CD14-positive monocyte (primary cell): ENCODE measurements at regions not wholly inside any gene's neighbourhood (a gene's known extent, or its start where the extent isn't known, plus 50 kb on each side); places are given as distances from the start of the nearest gene placed in this dataset.
A peak's percentile ranks its signal among the peaks of the same experiment; 100 is the strongest.

Experiments used
- DNase-seq, 3 donors: peaks; one replicate each; pipeline ENCODE4 v3.0.0-alpha.2; 2011 to 2022
- H2AFZ ChIP-seq: 2 replicates; pipeline ENCODE4 v1.6.0; 2012; ENCODE audit warnings: mild to moderate bottlenecking, low read depth, low read length, inconsistent platforms; ENCODE audit not compliant: insufficient read depth, poor library complexity, severe bottlenecking
- H3K27ac ChIP-seq, 2 donors: 1 replicate in 1 of 2; 2 replicates in 1 of 2; pipeline ENCODE4 v1.5.1; 2012 to 2013; ENCODE audit warnings: low read length in 2 of 2, control low read depth in 1 of 2, inconsistent platforms in 1 of 2, low read depth in 1 of 2, mild to moderate bottlenecking in 1 of 2
- H3K27me3 ChIP-seq, 2 donors: one replicate each; pipeline versions ENCODE4 v1.6.0 to v1.6.1; 2011 to 2013; ENCODE audit warnings: low read length in 2 of 2; ENCODE audit not compliant: control insufficient read depth in 2 of 2, insufficient read depth in 2 of 2
- H3K36me3 ChIP-seq, 2 donors: replicated peaks in 1 of 2; 1 replicate in 1 of 2; 2 replicates in 1 of 2; pipeline versions ENCODE4 v1.5.1 to v1.6.1; 2012 to 2013; ENCODE audit warnings: low read length in 2 of 2, control low read depth in 1 of 2, inconsistent platforms in 1 of 2, mild to moderate bottlenecking in 1 of 2; ENCODE audit not compliant: insufficient read depth in 2 of 2, control insufficient read depth in 1 of 2
- H3K4me1 ChIP-seq, 2 donors: 1 replicate in 1 of 2; 2 replicates in 1 of 2; pipeline versions ENCODE4 v1.5.1 to v1.6.1; 2012 to 2013; ENCODE audit warnings: low read length in 2 of 2, control low read depth in 1 of 2, inconsistent platforms in 1 of 2, mild to moderate bottlenecking in 1 of 2, moderate library complexity in 1 of 2; ENCODE audit not compliant: insufficient read depth in 2 of 2, control insufficient read depth in 1 of 2
- H3K4me2 ChIP-seq: replicated peaks from 2 replicates; pipeline ENCODE3; 2012; ENCODE audit warnings: low read length, moderate library complexity, mild to moderate bottlenecking; ENCODE audit not compliant: poor library complexity, severe bottlenecking; ENCODE audit errors: extremely low read depth
- H3K4me3 ChIP-seq, 3 experiments: fragments of 200-600 bp in 1 of 3; sonication (generic) in 1 of 3; replicated peaks in 1 of 3; 1 replicate in 2 of 3; 2 replicates in 1 of 3; pipeline ENCODE4 v1.5.1; 2011 to 2013; ENCODE audit warnings: low read length in 3 of 3, mild to moderate bottlenecking in 3 of 3, control low read depth in 2 of 3, low read depth in 2 of 3, inconsistent platforms in 1 of 3, moderate library complexity in 1 of 3
- H3K79me2 ChIP-seq: 2 replicates; pipeline ENCODE4 v1.6.0; 2012; ENCODE audit warnings: mild to moderate bottlenecking, control low read depth, inconsistent platforms, low read length, moderate library complexity; ENCODE audit not compliant: insufficient read depth
- H3K9ac ChIP-seq: 2 replicates; pipeline ENCODE4 v1.6.0; 2017; ENCODE audit warnings: low read length, mild to moderate bottlenecking; ENCODE audit not compliant: insufficient read depth, poor library complexity, severe bottlenecking
- H3K9me3 ChIP-seq, 2 donors: replicated peaks in 1 of 2; 1 replicate in 1 of 2; 2 replicates in 1 of 2; pipeline versions ENCODE4 v1.5.1 to v1.6.1; 2012 to 2013; ENCODE audit warnings: low read length in 2 of 2, control low read depth in 1 of 2; ENCODE audit not compliant: control insufficient read depth in 1 of 2, insufficient read depth in 1 of 2
- H4K20me1 ChIP-seq: 2 replicates; pipeline ENCODE4 v1.6.0; 2012; ENCODE audit warnings: mild to moderate bottlenecking, low read length, control low read depth, moderate library complexity; ENCODE audit not compliant: insufficient read depth
- H3K27ac Mint-ChIP-seq, 7 donors: one replicate each; pipeline ENCODE4 v1.8.0; 2020; ENCODE audit warnings: mild to moderate bottlenecking in 7 of 7, mixed read lengths in 7 of 7, moderate library complexity in 6 of 7, inconsistent platforms in 2 of 7
- H3K27me3 Mint-ChIP-seq, 3 donors: one replicate each; pipeline ENCODE4 v1.8.0; 2021 to 2022; ENCODE audit warnings: low read depth in 3 of 3, mild to moderate bottlenecking in 3 of 3, mixed read lengths in 3 of 3, moderate library complexity in 3 of 3, inconsistent platforms in 1 of 3
- H3K36me3 Mint-ChIP-seq, 2 donors: one replicate each; pipeline ENCODE4 v1.8.0; 2020; ENCODE audit warnings: mixed read lengths in 2 of 2, inconsistent platforms in 1 of 2, mild to moderate bottlenecking in 1 of 2
- H3K4me1 Mint-ChIP-seq: one replicate; pipeline ENCODE4 v1.8.0; 2020; ENCODE audit warnings: mild to moderate bottlenecking, mixed read lengths
- H3K4me3 Mint-ChIP-seq, 2 donors: one replicate each; pipeline ENCODE4 v1.8.0; 2020; ENCODE audit warnings: mild to moderate bottlenecking in 2 of 2, mixed read lengths in 2 of 2, moderate library complexity in 1 of 2
- H3K9me3 Mint-ChIP-seq, 7 donors: one replicate each; pipeline ENCODE4 v1.8.0; 2020 to 2022; ENCODE audit warnings: mixed read lengths in 7 of 7, mild to moderate bottlenecking in 6 of 7, moderate library complexity in 6 of 7, inconsistent platforms in 2 of 7
- WGBS: methylation state at CpG from one replicate; pipeline ENCODE4 v1.1.5; 2013; ENCODE audit warnings: missing lambda C conversion rate; ENCODE audit not compliant: insufficient coverage; 5-methylcytosine and 5-hydroxymethylcytosine counted together
- intact Hi-C, 2 donors: fragments of 100-400 bp; cut with micrococcal nuclease; formaldehyde crosslinking; loops; one replicate each; pipeline versions ENCODE4 v1.15.0 to v1.15.1; 2023
- TF ChIP-seq, protein P1 (sequence below): fragments of 200-600 bp; IDR thresholded peaks from one replicate; pipeline ENCODE4 v1.8.0; 2022; ENCODE audit warnings: antibody characterized with exemption, mild to moderate bottlenecking

DNA sequence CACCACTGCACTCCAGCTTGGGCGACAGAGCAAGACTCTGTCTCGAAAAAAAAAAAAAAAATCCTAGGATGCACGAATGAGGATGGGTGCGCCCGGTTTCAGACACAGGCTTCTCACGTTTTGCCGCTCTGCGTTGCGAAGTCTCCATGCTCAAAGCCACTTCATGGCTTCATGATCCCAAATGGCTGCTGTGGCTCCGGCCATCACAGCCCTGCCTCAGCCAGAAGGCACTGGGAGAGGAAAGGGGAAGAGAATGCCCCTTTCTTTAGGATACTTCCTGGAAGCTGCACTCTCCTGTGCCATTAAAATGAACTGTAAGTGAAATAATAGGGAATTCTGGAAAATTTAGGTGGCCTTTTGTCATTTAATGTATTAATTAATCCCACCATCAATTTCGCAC lies 116.4 kb upstream of the ANO1 start:
- H3K9ac ChIP-seq, result no peak overlapping the region
- intact Hi-C loops, result no loop called here
- H3K27ac ChIP-seq, result no peak overlapping the region
- H2AFZ ChIP-seq, result no peak overlapping the region
- no peak for DNase-seq
- no peaks in the 10 kb centered on the region for H3K79me2 ChIP-seq
- no peaks in the 10 kb centered on the region for H3K27me3 ChIP-seq
- H3K9me3 ChIP-seq, result peaks cover 6 to 18% of the 10 kb centered on the region in 2 donors
- H4K20me1 ChIP-seq, result no peaks in the 10 kb centered on the region
- Mint-ChIP-seq H3K36me3 (no peaks in the 10 kb centered on the region), H3K4me1 (peaks cover 5% of the 10 kb centered on the region), H3K27me3 (peaks cover 4 to 6% (median 6%) of the 10 kb centered on the region in 3 donors), H3K9me3 (peaks cover 7 to 16% (median 10%) of the 10 kb centered on the region in 7 donors), H3K27ac (no peak overlapping the region), H3K4me3 (no peak overlapping the region)
- no peaks in the 10 kb centered on the region for H3K4me1 ChIP-seq
- H3K4me2 ChIP-seq, result no peak overlapping the region
- TF ChIP-seq, protein P1, sequence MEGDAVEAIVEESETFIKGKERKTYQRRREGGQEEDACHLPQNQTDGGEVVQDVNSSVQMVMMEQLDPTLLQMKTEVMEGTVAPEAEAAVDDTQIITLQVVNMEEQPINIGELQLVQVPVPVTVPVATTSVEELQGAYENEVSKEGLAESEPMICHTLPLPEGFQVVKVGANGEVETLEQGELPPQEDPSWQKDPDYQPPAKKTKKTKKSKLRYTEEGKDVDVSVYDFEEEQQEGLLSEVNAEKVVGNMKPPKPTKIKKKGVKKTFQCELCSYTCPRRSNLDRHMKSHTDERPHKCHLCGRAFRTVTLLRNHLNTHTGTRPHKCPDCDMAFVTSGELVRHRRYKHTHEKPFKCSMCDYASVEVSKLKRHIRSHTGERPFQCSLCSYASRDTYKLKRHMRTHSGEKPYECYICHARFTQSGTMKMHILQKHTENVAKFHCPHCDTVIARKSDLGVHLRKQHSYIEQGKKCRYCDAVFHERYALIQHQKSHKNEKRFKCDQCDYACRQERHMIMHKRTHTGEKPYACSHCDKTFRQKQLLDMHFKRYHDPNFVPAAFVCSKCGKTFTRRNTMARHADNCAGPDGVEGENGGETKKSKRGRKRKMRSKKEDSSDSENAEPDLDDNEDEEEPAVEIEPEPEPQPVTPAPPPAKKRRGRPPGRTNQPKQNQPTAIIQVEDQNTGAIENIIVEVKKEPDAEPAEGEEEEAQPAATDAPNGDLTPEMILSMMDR, result no peak
- H3K36me3 ChIP-seq, result no peaks in the 10 kb centered on the region
- 100% methylated on average over 9 of the region's 11 CpGs for WGBS
- H3K4me3 ChIP-seq, result no peak overlapping the region

DNA sequence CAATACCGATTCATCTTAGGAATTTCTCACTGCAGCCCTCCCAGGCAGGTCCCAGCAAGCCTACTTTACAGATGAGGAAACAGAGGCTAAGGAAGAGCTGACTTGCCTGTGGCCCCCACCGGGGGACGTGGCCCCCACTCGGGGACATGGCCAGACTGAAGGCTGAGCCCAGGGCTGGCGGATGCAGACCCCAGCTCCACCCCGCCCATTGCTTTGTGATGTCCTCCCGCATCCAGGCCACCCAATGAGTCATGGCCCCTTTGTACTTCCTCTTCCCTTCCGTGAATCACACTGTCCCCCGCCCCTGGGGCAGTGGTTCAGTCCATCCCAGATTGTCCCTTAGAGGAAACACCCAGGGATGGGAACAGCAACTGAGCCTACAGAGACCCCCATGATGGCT lies 116.0 kb upstream of the ANO1 start:
- H3K27me3 Mint-ChIP-seq, result peaks cover 4 to 6% (median 6%) of the 10 kb centered on the region in 3 donors
- H3K4me3 Mint-ChIP-seq, result no peak overlapping the region
- Histone ChIP-seq H3K4me1 (no peaks in the 10 kb centered on the region), H3K9me3 (peaks cover 6 to 18% of the 10 kb centered on the region in 2 donors), H3K4me3 (no peak overlapping the region), H3K27ac (no peak overlapping the region), H3K79me2 (no peaks in the 10 kb centered on the region), H2AFZ (no peak overlapping the region), H3K27me3 (no peaks in the 10 kb centered on the region), H3K9ac (no peak overlapping the region), H4K20me1 (no peaks in the 10 kb centered on the region), H3K4me2 (no peak overlapping the region), H3K36me3 (no peaks in the 10 kb centered on the region)
- intact Hi-C loops, result no loop called here
- peaks cover 5% of the 10 kb centered on the region for H3K4me1 Mint-ChIP-seq
- TF ChIP-seq, protein P1, result no peak
- H3K27ac Mint-ChIP-seq, result no peak overlapping the region
- H3K9me3 Mint-ChIP-seq, result peaks cover 7 to 16% (median 10%) of the 10 kb centered on the region in 7 donors
- WGBS, result 59% methylated on average over 9 of the region's 9 CpGs
- H3K36me3 Mint-ChIP-seq, result no peaks in the 10 kb centered on the region
- DNase-seq, result peak in 2 of 3 donors; percentile 6 to 40
